H1 (cell line): ENCODE measurements at regions not wholly inside any gene's neighbourhood (a gene's known extent, or its start where the extent isn't known, plus 50 kb on each side); places are given as distances from the start of the nearest gene placed in this dataset.

Source experiments
- CTCF ChIA-PET: fragments of 300-600 bp; sonication (Branson Sonifier 250); formaldehyde crosslinking; loops from one replicate; lab custom pipeline; 2021; ENCODE audit not compliant: partially characterized antibody; lab: Charles Lee
- POLR2A ChIA-PET: fragments of 300-600 bp; sonication (Branson Sonifier 250); formaldehyde crosslinking; loops from one replicate; lab custom pipeline; 2021; ENCODE audit warnings: inconsistent platforms; ENCODE audit not compliant: partially characterized antibody; lab: Charles Lee
- DNase-seq, 2 experiments: peaks; one replicate each; pipeline versions ENCODE4 v3.0.0 to v3.0.0-alpha.2; 2010 to 2022; ENCODE audit warnings: low spot score in 2 of 2, low read depth in 1 of 2, mixed read lengths in 1 of 2
- FAIRE-seq: peaks from 2 replicates; lab custom pipeline; 2011; peaks lifted over from hg19 to GRCh38; lab: Jason Lieb, UNC
- H2AFZ ChIP-seq: 2 replicates; pipeline ENCODE4 v1.8.1; 2012; ENCODE audit warnings: low read length, inconsistent platforms
- H2AK5ac ChIP-seq: 2 replicates; pipeline ENCODE4 v1.6.1; 2013; ENCODE audit warnings: low read depth, low read length
- H2BK120ac ChIP-seq: replicated peaks from 2 replicates; pipeline ENCODE3; 2013; ENCODE audit warnings: low read depth, low read length, inconsistent platforms
- H2BK12ac ChIP-seq: 2 replicates; pipeline ENCODE4 v1.6.1; 2013; ENCODE audit warnings: low read depth, low read length
- H2BK15ac ChIP-seq: 2 replicates; pipeline ENCODE4 v1.6.1; 2013; ENCODE audit warnings: low read length
- H2BK20ac ChIP-seq: 2 replicates; pipeline ENCODE4 v1.6.1; 2013; ENCODE audit warnings: low read length
- H2BK5ac ChIP-seq: 2 replicates; pipeline ENCODE4 v1.6.1; 2013; ENCODE audit warnings: low read depth, low read length
- H3K14ac ChIP-seq: 2 replicates; pipeline ENCODE4 v1.6.1; 2013; ENCODE audit warnings: inconsistent platforms; ENCODE audit not compliant: insufficient read length
- H3K18ac ChIP-seq: 2 replicates; pipeline ENCODE4 v1.6.1; 2013; ENCODE audit warnings: low read length; ENCODE audit errors: extremely low read depth
- H3K23ac ChIP-seq: 2 replicates; pipeline ENCODE4 v1.6.1; 2013; ENCODE audit warnings: inconsistent platforms; ENCODE audit not compliant: insufficient read length
- H3K23me2 ChIP-seq: 2 replicates; pipeline ENCODE4 v1.6.1; 2013; ENCODE audit warnings: low read depth, low read length
- H3K27ac ChIP-seq: 2 replicates; pipeline ENCODE4 v1.6.1; 2011; ENCODE audit warnings: low read depth, low read length, inconsistent platforms
- H3K27me3 ChIP-seq, 4 experiments: replicated peaks in 1 of 4; 1 replicate in 1 of 4; 2 replicates in 3 of 4; pipeline versions ENCODE4 v1.6.1 to v1.8.1; 2011 to 2013; ENCODE audit warnings: low read length in 3 of 4, mild to moderate bottlenecking in 3 of 4, inconsistent platforms in 2 of 4, mixed read lengths in 2 of 4, moderate library complexity in 1 of 4; ENCODE audit not compliant: control insufficient read depth in 3 of 4, insufficient read depth in 3 of 4; ENCODE audit errors: extremely low read depth in 1 of 4
- H3K36me3 ChIP-seq, 4 experiments: 2 replicates each; pipeline versions ENCODE4 v1.6.1 to v1.8.1; 2011 to 2013; ENCODE audit warnings: mild to moderate bottlenecking in 4 of 4, low read length in 3 of 4, moderate library complexity in 2 of 4, control low read depth in 1 of 4, inconsistent platforms in 1 of 4; ENCODE audit not compliant: insufficient read depth in 4 of 4, control insufficient read depth in 2 of 4
- H3K4ac ChIP-seq: replicated peaks from 2 replicates; pipeline ENCODE3; 2013; ENCODE audit warnings: low read length, low read depth, mixed read lengths, inconsistent platforms; ENCODE audit not compliant: insufficient read length
- H3K4me1 ChIP-seq, 4 experiments: replicated peaks in 1 of 4; 1 replicate in 1 of 4; 2 replicates in 3 of 4; pipeline versions ENCODE4 v1.6.1 to v1.8.1; 2011 to 2013; ENCODE audit warnings: low read length in 3 of 4, inconsistent platforms in 2 of 4, mixed read lengths in 1 of 4; ENCODE audit not compliant: insufficient read depth in 4 of 4, control insufficient read depth in 3 of 4
- H3K4me2 ChIP-seq, 2 experiments: 2 replicates each; pipeline versions ENCODE4 v1.6.1 to v1.8.1; 2011 to 2013; ENCODE audit warnings: low read depth in 2 of 2, low read length in 2 of 2, control low read depth in 1 of 2, inconsistent platforms in 1 of 2, mild to moderate bottlenecking in 1 of 2; ENCODE audit not compliant: insufficient read depth in 1 of 2
- H3K4me3 ChIP-seq, 4 experiments: fragments of 200-600, 300-600 bp in 1 of 4; sonication (generic), shearing (Covaris generic), sonication (Bioruptor Twin) in 1 of 4; 2 replicates each; pipeline versions ENCODE4 v1.5.1 to v1.8.1; 2011 to 2016; ENCODE audit warnings: low read length in 4 of 4, low read depth in 3 of 4, control low read depth in 2 of 4, inconsistent platforms in 2 of 4, mild to moderate bottlenecking in 2 of 4, mixed read lengths in 1 of 4, moderate library complexity in 1 of 4; ENCODE audit not compliant: insufficient read depth in 2 of 4; ENCODE audit errors: extremely low read depth in 1 of 4
- H3K56ac ChIP-seq: replicated peaks from 2 replicates; pipeline ENCODE3; 2013; ENCODE audit warnings: low read depth, mild to moderate bottlenecking, mixed read lengths, low read length, inconsistent platforms; ENCODE audit not compliant: insufficient read length
- H3K79me1 ChIP-seq: 2 replicates; pipeline ENCODE4 v1.6.1; 2013; ENCODE audit warnings: low read depth, low read length, control low read depth
- H3K79me2 ChIP-seq, 2 experiments: 2 replicates each; pipeline versions ENCODE4 v1.6.1 to v1.8.1; 2012 to 2013; ENCODE audit warnings: low read length in 2 of 2, mild to moderate bottlenecking in 2 of 2, inconsistent platforms in 1 of 2; ENCODE audit not compliant: insufficient read depth in 2 of 2, control insufficient read depth in 1 of 2
- H3K9ac ChIP-seq, 4 experiments: replicated peaks in 1 of 4; 1 replicate in 1 of 4; 2 replicates in 3 of 4; pipeline versions ENCODE4 v1.6.1 to v1.8.1; 2011 to 2013; ENCODE audit warnings: low read depth in 3 of 4, low read length in 3 of 4, control low read depth in 2 of 4, mild to moderate bottlenecking in 2 of 4, moderate library complexity in 2 of 4, inconsistent platforms in 1 of 4; ENCODE audit errors: extremely low read depth in 1 of 4
- H3K9me3 ChIP-seq, 2 experiments: 2 replicates each; pipeline versions ENCODE4 v1.6.1 to v1.8.1; 2012 to 2013; ENCODE audit warnings: mild to moderate bottlenecking in 2 of 2, moderate library complexity in 2 of 2, control low read depth in 1 of 2, inconsistent platforms in 1 of 2, low read depth in 1 of 2, low read length in 1 of 2, mixed read lengths in 1 of 2; ENCODE audit not compliant: insufficient read depth in 2 of 2
- H4K20me1 ChIP-seq, 2 experiments: replicated peaks in 1 of 2; 2 replicates each; pipeline versions ENCODE3 to v1.8.1; 2011 to 2013; ENCODE audit warnings: inconsistent platforms in 2 of 2, low read length in 2 of 2, mild to moderate bottlenecking in 1 of 2; ENCODE audit not compliant: insufficient read depth in 2 of 2, control insufficient read depth in 1 of 2
- H4K5ac ChIP-seq: 2 replicates; pipeline ENCODE4 v1.6.1; 2013; ENCODE audit warnings: low read length, low read depth, mixed read lengths, inconsistent platforms; ENCODE audit not compliant: insufficient read length
- H4K8ac ChIP-seq: 2 replicates; pipeline ENCODE4 v1.8.0; 2013; ENCODE audit warnings: mild to moderate bottlenecking, moderate library complexity, low read length, inconsistent platforms; ENCODE audit not compliant: insufficient read depth; ENCODE audit errors: extremely low read depth
- H4K91ac ChIP-seq: replicated peaks from 2 replicates; pipeline ENCODE3; 2013; ENCODE audit warnings: low read length, mixed read lengths, inconsistent platforms; ENCODE audit not compliant: insufficient read length
- TAF1 ChIP-seq: IDR thresholded peaks from 2 replicates; pipeline ENCODE4 v1.6.1; 2011; ENCODE audit warnings: mild to moderate bottlenecking, low read depth, low read length
- WGBS, 2 experiments: shearing (Covaris generic) in 1 of 2; methylation state at CpG; one replicate each; pipeline versions ENCODE4 v1.1.6 to v1.1.7; 2013 to 2015; ENCODE audit warnings: low lambda C conversion rate in 2 of 2, mixed read lengths in 2 of 2, inconsistent platforms in 1 of 2, low coverage in 1 of 2, missing lambda C conversion rate in 1 of 2; ENCODE audit not compliant: insufficient replicate concordance in 2 of 2, insufficient coverage in 1 of 2, insufficient read length in 1 of 2; ENCODE audit errors: extremely low coverage in 1 of 2, missing lambda C conversion rate in 1 of 2; 5-methylcytosine and 5-hydroxymethylcytosine counted together

DNA sequence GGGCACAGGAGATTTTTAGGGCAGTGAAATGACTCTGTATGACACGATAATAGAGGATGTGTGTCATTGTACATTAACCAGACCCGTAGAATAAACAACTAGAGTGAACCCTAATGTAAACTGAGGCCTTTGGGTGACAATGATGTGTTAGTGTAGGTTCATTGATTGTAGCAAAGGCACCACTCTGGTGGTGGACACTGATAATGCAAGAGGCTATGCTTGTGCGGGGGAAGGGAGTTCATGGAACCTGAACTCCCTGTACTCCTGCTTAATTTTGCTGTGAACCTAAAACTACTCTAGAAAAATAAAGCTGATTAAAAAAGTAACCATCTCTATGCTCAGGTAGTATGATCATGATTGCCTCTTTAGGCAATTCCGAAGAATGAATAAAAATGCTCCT lies 96.3 kb upstream of the VIPR2 start:
- Histone ChIP-seq H4K20me1 (no peaks in the 10 kb centered on the region), H2BK120ac (no peak overlapping the region), H2BK20ac (no peak overlapping the region), H3K23ac (no peak overlapping the region), H2BK12ac (no peak overlapping the region), H4K5ac (no peak overlapping the region), H3K23me2 (no peaks in the 10 kb centered on the region), H3K4ac (no peak overlapping the region), H2AK5ac (no peak overlapping the region), H3K4me3 (no peak overlapping the region), H3K79me2 (no peaks in the 10 kb centered on the region), H4K91ac (no peak overlapping the region), H3K27ac (no peak overlapping the region), H3K14ac (no peak overlapping the region), H3K4me2 (no peak overlapping the region), H3K18ac (no peak overlapping the region), H4K8ac (no peak overlapping the region), H2AFZ (no peak overlapping the region), H3K9me3 (peaks cover 34 to 36% of the 10 kb centered on the region in 2 experiments), H3K79me1 (no peaks in the 10 kb centered on the region), H2BK5ac (no peak overlapping the region), H3K27me3 (no peaks in the 10 kb centered on the region), H3K36me3 (no peaks in the 10 kb centered on the region), H3K4me1 (no peaks in the 10 kb centered on the region), H3K56ac (no peak overlapping the region), H3K9ac (no peak overlapping the region), H2BK15ac (no peak overlapping the region)
- WGBS, 2 experiments = 96% methylated on average over 4 of the region's 4 CpGs; no CpG with 5 or more reads in 1 of the 2 experiments
- DNase-seq = no peak
- no peak for TF ChIP-seq TAF1
- ChIA-PET POLR2A (no interaction called here), CTCF (interaction anchor here (0.6 kb wide), 1 partner anchor 47 kb away, joined by 3 read pairs; no protein-coding TSS in a partner anchor)
- no peak for FAIRE-seq
